ENCODE measurements at regions not wholly inside any gene's neighbourhood (a gene's known extent, or its start where the extent isn't known, plus 50 kb on each side); places are given as distances from the start of the nearest gene placed in this dataset.

DNA sequence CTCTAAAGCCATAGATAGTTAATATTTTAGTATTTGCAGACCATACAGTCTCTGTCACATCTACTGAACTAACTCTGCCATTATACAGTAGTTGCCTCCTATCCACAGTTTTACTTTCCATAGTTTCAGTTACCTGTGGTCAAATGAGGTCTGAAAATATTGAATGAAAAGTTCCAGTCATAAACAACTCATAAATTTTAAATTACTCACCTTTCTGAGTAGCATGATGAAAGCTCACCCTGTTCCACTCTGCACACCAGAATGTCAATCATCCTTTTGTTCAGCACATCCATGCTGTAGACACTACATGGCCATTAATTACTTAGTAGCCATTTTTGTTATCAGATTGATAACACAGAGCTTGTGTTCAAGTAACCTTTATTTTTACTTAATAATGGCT is 51.7 kb upstream of the ME3 start:
- Histone ChIP-seq H3K4me1 (ENCODE audit: insufficient read depth, low read length) (no peaks in the 10 kb centered on the region), H3K9me3 (ENCODE audit: control insufficient read depth, low read depth, low read length) (no peaks in the 10 kb centered on the region), H3K4ac (ENCODE audit: low read depth, low read length) (no peak overlapping the region), H2AFZ (ENCODE audit: low read length) (no peak overlapping the region), H3K79me2 (ENCODE audit: insufficient read depth, low read length) (no peaks in the 10 kb centered on the region), H4K8ac (replicated peaks; ENCODE audit: insufficient read length, low read depth, low read length) (no peak overlapping the region), H3T11ph (ENCODE audit: low read length) (no peak overlapping the region), H3K79me1 (ENCODE audit: insufficient read depth, low read depth, low read length, poor library complexity, severe bottlenecking) (no peaks in the 10 kb centered on the region), H3K9ac (ENCODE audit: extremely low read depth, insufficient read length, low read length) (no peak overlapping the region), H3K23ac (ENCODE audit: insufficient read length, low read depth, low read length) (no peak overlapping the region), H2BK5ac (ENCODE audit: insufficient read length, low read length) (no peak overlapping the region), H3K27me3 (ENCODE audit: insufficient read depth, low read length) (no peaks in the 10 kb centered on the region), H4K91ac (ENCODE audit: insufficient read length, low read depth, low read length) (no peak overlapping the region), H3K18ac (ENCODE audit: insufficient read length, low read depth, low read length) (no peak overlapping the region), H3K27ac (ENCODE audit: insufficient read length, low read depth, low read length) (no peak overlapping the region), H3K23me2 (ENCODE audit: insufficient read length, low read depth, low read length, poor library complexity, severe bottlenecking) (no peaks in the 10 kb centered on the region), H3K4me2 (ENCODE audit: insufficient read depth, insufficient read length, low read length) (no peak overlapping the region), H4K20me1 (ENCODE audit: control insufficient read depth, insufficient read depth, insufficient read length) (no peaks in the 10 kb centered on the region), H2AK5ac (ENCODE audit: insufficient read length, low read length) (no peak overlapping the region), H3K56ac (ENCODE audit: insufficient read length, low read depth, low read length) (no peak overlapping the region), H2BK120ac (ENCODE audit: low read depth, low read length, poor library complexity, severe bottlenecking) (no peak overlapping the region), H2BK20ac (ENCODE audit: low read depth, low read length, poor library complexity, severe bottlenecking) (no peak overlapping the region), H2BK15ac (ENCODE audit: low read depth, low read length) (no peak overlapping the region), H3K14ac (ENCODE audit: insufficient read depth, low read length) (no peak overlapping the region), H2BK12ac (ENCODE audit: insufficient read length, low read depth, low read length) (no peak overlapping the region), H4K5ac (ENCODE audit: insufficient read length, low read depth, low read length) (no peak overlapping the region)
- peaks cover 19 to 23% of the 10 kb centered on the region in 2 experiments for H3K9me3 Mint-ChIP-seq
- TF ChIP-seq CTCF (conservative IDR thresholded peaks at IDR 0.05): no peak
- H3K4me1 Mint-ChIP-seq: peaks cover 0 to 5% of the 10 kb centered on the region in 2 experiments; a peak in 2 of 4 replicates
- no peak overlapping the region for H3K27ac Mint-ChIP-seq
- H3K27me3 Mint-ChIP-seq (ENCODE audit: low read depth): no peaks in the 10 kb centered on the region; the same call in 1 of the 2 replicates
- H3K36me3 Mint-ChIP-seq (ENCODE audit: insufficient read depth in 1 of 3, low read depth in 3 of 3): peaks cover 2 to 16% (median 8%) of the 10 kb centered on the region in 3 experiments; a peak in 5 of 7 replicates
- no peak overlapping the region for H3K4me3 Mint-ChIP-seq
- no peak for DNase-seq
